ENCODE measurements at regions not wholly inside any gene's neighbourhood (a gene's known extent, or its start where the extent isn't known, plus 50 kb on each side); places are given as distances from the start of the nearest gene placed in this dataset.

DNA sequence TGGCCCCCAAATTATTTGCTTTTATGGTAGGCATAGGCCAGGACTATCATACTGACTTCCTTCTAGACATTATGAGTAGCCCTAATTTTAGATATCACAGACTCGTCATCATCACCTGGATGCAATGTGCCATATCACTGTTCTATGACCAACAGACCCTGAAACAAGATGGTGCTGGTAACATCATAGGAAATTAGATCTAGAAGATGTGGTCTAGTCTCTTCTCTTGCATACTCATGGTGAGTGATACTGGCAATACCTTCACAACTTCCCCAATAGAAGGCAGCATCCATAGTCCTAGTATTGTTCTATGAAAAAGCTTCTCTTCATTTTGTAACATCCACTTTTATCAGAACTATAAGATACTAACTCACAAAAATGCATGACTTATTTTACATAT is 116.3 kb upstream of the ITGA4 start:
- Histone ChIP-seq H3K27me3 (no peaks in the 10 kb centered on the region), H3K4me1 (no peaks in the 10 kb centered on the region), H3K27ac (no peak overlapping the region), H3K4me3 (no peak overlapping the region), H3K9me3 (no peaks in the 10 kb centered on the region), H3K36me3 (no peaks in the 10 kb centered on the region)
- DNase-seq (ENCODE audit: extremely low spot score in 2 of 2): no peak
- intact Hi-C loops (cut with DNase I): no loop called here
- TF ChIP-seq POLR2A (IDR thresholded peaks at IDR 0.05) (no peak), CTCF (IDR thresholded peaks at IDR 0.05) (no peak), POLR2AphosphoS5 (IDR thresholded peaks at IDR 0.05; ENCODE audit: insufficient read depth in 1 of 2, low read depth in 1 of 2) (no peak)

DNA sequence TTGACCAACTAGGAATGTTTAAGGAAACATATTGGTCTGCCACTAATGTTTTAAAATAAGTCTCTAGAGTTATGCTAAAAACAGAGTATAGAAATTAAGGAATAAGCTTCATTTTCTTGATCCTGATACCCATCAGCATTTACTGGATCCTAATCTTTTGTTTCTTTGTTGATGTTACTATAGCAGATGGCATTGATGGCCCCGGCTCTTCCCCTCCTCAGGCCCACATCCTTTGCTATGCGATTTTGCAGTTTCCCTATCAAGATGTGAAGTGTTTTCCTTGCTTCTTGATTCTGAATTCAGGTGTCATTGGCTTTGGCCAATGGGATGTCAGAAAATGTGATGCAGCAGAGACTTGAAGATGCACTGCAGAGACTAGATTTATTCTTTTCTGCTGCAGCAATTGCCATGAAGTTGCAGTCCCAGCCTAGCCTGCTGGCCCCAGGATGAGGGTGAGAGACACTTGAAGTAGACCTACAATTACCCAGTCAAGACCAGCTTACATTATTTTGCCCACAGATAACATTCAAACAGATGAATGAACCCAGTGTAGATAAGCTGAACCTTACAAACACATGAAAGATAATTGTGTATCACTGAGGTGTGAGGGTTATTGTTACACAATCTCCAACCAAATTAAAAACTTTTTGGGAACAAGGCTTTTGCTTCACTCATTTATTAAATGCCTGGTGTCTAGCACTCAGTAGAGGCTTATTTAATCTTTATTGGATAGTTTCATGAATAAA is 115.2 kb upstream of the ITGA4 start:
- no peaks in the 10 kb centered on the region for H3K27me3 ChIP-seq
- TF ChIP-seq POLR2A (IDR thresholded peaks at IDR 0.05): no peak
- no peak for TF ChIP-seq CTCF (IDR thresholded peaks at IDR 0.05)
- TF ChIP-seq POLR2AphosphoS5 (IDR thresholded peaks at IDR 0.05; ENCODE audit: insufficient read depth in 1 of 2, low read depth in 1 of 2): no peak
- intact Hi-C loops (cut with DNase I): no loop called here
- no peak overlapping the region for H3K27ac ChIP-seq
- no peaks in the 10 kb centered on the region for H3K36me3 ChIP-seq
- no peaks in the 10 kb centered on the region for H3K4me1 ChIP-seq
- H3K4me3 ChIP-seq: no peak overlapping the region
- no peak for DNase-seq (ENCODE audit: extremely low spot score in 2 of 2)
- no peaks in the 10 kb centered on the region for H3K9me3 ChIP-seq

GRCh38 chr2:181348107-181348837 is 108.9 kb upstream of the ITGA4 start:
- no peak overlapping the region for H3K4me3 ChIP-seq
- no peaks in the 10 kb centered on the region for H3K27me3 ChIP-seq
- H3K9me3 ChIP-seq: no peaks in the 10 kb centered on the region
- DNase-seq (ENCODE audit: extremely low spot score in 2 of 2): no peak
- no peaks in the 10 kb centered on the region for H3K36me3 ChIP-seq
- H3K4me1 ChIP-seq: no peaks in the 10 kb centered on the region
- H3K27ac ChIP-seq: no peak overlapping the region
- intact Hi-C loops (cut with DNase I): no loop called here
- TF ChIP-seq POLR2AphosphoS5 (IDR thresholded peaks at IDR 0.05; ENCODE audit: insufficient read depth in 1 of 2, low read depth in 1 of 2) (no peak), POLR2A (IDR thresholded peaks at IDR 0.05) (no peak), CTCF (IDR thresholded peaks at IDR 0.05) (no peak)

DNA sequence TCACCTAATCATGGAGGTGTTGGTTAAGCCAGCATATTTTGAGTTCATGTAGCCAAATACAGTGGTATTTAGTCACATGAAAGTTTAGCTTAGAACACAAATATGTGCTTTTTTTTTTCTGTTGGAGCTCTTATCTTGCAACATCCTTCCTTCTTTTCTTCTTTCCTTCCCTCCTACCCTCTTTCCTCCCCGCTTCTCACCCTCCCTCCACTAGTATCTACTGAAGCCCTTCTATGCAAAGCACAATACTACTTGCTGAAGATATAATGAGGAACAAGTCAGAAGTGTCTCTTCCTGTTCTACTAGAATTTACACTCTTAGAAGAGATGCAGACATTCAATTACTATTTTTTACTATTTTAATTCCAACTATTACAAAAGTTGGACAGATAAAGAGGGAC is 105.0 kb upstream of the ITGA4 start:
- TF ChIP-seq POLR2AphosphoS5 (IDR thresholded peaks at IDR 0.05; ENCODE audit: insufficient read depth in 1 of 2, low read depth in 1 of 2): no peak
- TF ChIP-seq POLR2A (IDR thresholded peaks at IDR 0.05): no peak
- TF ChIP-seq CTCF (IDR thresholded peaks at IDR 0.05): no peak
- no peak overlapping the region for H3K4me3 ChIP-seq
- intact Hi-C loops (cut with DNase I): no loop called here
- no peaks in the 10 kb centered on the region for H3K27me3 ChIP-seq
- H3K27ac ChIP-seq: no peak overlapping the region
- no peaks in the 10 kb centered on the region for H3K9me3 ChIP-seq
- H3K36me3 ChIP-seq: no peaks in the 10 kb centered on the region
- DNase-seq (ENCODE audit: extremely low spot score in 2 of 2): no peak
- H3K4me1 ChIP-seq: no peaks in the 10 kb centered on the region

DNA sequence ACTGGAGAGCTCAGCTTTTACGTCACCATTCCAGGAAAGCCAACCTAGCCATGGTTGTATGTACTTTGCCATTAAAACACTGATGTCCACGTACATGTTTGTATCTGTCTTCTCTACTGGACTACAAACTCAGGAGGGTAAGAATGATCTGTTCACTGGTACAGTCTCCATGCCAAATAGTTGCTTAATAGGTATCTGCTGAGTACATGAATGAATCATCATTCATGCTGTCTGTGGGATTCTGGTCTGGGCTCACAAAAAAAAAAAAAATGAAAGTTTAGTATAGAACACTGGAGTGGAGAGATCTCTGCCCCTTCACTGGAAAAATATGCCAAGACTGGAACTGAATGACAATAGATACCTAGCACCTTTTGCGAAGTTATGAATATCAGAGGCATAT is 102.6 kb upstream of the ITGA4 start:
- no peak for DNase-seq (ENCODE audit: extremely low spot score in 2 of 2)
- intact Hi-C loops (cut with DNase I): no loop called here
- TF ChIP-seq CTCF (IDR thresholded peaks at IDR 0.05): no peak
- TF ChIP-seq POLR2AphosphoS5 (IDR thresholded peaks at IDR 0.05; ENCODE audit: insufficient read depth in 1 of 2, low read depth in 1 of 2): no peak
- no peak for TF ChIP-seq POLR2A (IDR thresholded peaks at IDR 0.05)
- Histone ChIP-seq H3K27me3 (no peaks in the 10 kb centered on the region), H3K27ac (no peak overlapping the region), H3K4me3 (no peak overlapping the region), H3K36me3 (no peaks in the 10 kb centered on the region), H3K9me3 (no peaks in the 10 kb centered on the region), H3K4me1 (no peaks in the 10 kb centered on the region)

All from vagina (tissue), 2 donors.